ENCODE measurements at regions not wholly inside any gene's neighbourhood (a gene's known extent, or its start where the extent isn't known, plus 50 kb on each side); places are given as distances from the start of the nearest gene placed in this dataset.

GRCh38 chr2:153020201-153020600, 301.8 kb downstream of the ARL6IP6 start:
- in situ Hi-C loops (cut with MboI; ENCODE audit: low pct_unique_long_range_greater_than_20kb, low sequenced_read_pairs, unreplicated experiment), result no loop called here
- TF ChIP-seq CTCF (IDR thresholded peaks at IDR 0.05; ENCODE audit: extremely low read depth, insufficient read depth, missing control alignments), result no peak
- DNase-seq (ENCODE audit: low spot score), result no peak

- in situ Hi-C loops (cut with MboI; ENCODE audit: low pct_unique_long_range_greater_than_20kb, low sequenced_read_pairs, unreplicated experiment), result no loop called here
- TF ChIP-seq CTCF (IDR thresholded peaks at IDR 0.05; ENCODE audit: extremely low read depth, insufficient read depth, missing control alignments), result no peak
- no peak for DNase-seq (ENCODE audit: low spot score)
Observed at GRCh38 chr2:153005071-153005730, 286.8 kb downstream of the ARL6IP6 start.

- no peak for DNase-seq (ENCODE audit: low spot score)
- no peak for TF ChIP-seq CTCF (IDR thresholded peaks at IDR 0.05; ENCODE audit: extremely low read depth, insufficient read depth, missing control alignments)
- in situ Hi-C loops (cut with MboI; ENCODE audit: low pct_unique_long_range_greater_than_20kb, low sequenced_read_pairs, unreplicated experiment), result no loop called here
Observed at GRCh38 chr2:153004627-153005026, 286.2 kb downstream of the ARL6IP6 start.

- in situ Hi-C loops (cut with MboI; ENCODE audit: low pct_unique_long_range_greater_than_20kb, low sequenced_read_pairs, unreplicated experiment), result no loop called here
- no peak for TF ChIP-seq CTCF (IDR thresholded peaks at IDR 0.05; ENCODE audit: extremely low read depth, insufficient read depth, missing control alignments)
- DNase-seq (ENCODE audit: low spot score), result no peak
Observed at GRCh38 chr2:152974146-152974545, 255.7 kb downstream of the ARL6IP6 start.

DNA sequence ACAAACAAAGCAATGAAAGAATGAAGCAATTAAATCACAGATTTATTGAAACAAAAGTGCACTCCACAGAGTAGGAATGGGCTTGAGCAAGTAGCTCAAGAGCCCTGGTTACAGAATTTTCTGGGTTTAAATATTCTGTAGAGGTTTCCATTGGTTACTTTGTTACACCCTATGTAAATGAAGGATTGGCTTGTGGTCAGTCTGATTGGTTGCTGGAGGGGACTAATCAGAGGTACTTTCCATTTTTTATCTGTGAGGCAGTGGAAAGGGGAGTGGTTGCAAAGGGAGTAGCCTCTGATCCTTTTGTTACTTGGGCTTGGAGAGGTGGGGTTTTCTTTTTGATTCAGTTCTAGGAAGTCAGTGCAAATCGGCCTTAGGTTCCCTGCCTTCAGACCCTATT, 253.3 kb downstream of the ARL6IP6 start:
- no peak for TF ChIP-seq CTCF (IDR thresholded peaks at IDR 0.05; ENCODE audit: extremely low read depth, insufficient read depth, missing control alignments)
- in situ Hi-C loops (cut with MboI; ENCODE audit: low pct_unique_long_range_greater_than_20kb, low sequenced_read_pairs, unreplicated experiment), result no loop called here

DNA sequence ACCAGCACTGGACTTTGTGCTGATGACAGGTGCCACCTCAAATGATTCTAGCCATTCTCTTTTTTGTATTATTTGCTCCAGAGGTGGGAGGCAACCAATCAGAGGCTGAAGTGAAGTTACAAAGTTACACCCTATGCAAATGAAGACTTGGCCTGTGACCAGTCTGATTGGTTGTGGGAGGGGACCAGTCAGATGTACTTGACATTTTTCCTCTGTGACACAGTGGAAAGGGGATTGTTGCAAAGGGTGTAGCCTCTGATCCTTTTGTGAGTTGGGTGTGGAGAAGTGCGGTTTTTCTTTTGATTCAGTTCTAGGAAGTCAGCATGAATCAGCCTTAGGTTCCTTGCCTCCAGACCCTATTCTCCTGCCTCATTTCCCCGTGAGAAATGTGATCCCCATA, 244.0 kb downstream of the ARL6IP6 start:
- TF ChIP-seq CTCF (IDR thresholded peaks at IDR 0.05; ENCODE audit: extremely low read depth, insufficient read depth, missing control alignments), result no peak
- in situ Hi-C loops (cut with MboI; ENCODE audit: low pct_unique_long_range_greater_than_20kb, low sequenced_read_pairs, unreplicated experiment), result no loop called here
- no peak for DNase-seq (ENCODE audit: low spot score)

More for the DNA sequence above, 253.3 kb downstream of the ARL6IP6 start:
- no peak for DNase-seq (ENCODE audit: low spot score)

All from GM13977 (cell line).